ENCODE measurements at regions not wholly inside any gene's neighbourhood (a gene's known extent, or its start where the extent isn't known, plus 50 kb on each side); places are given as distances from the start of the nearest gene placed in this dataset.

DNA sequence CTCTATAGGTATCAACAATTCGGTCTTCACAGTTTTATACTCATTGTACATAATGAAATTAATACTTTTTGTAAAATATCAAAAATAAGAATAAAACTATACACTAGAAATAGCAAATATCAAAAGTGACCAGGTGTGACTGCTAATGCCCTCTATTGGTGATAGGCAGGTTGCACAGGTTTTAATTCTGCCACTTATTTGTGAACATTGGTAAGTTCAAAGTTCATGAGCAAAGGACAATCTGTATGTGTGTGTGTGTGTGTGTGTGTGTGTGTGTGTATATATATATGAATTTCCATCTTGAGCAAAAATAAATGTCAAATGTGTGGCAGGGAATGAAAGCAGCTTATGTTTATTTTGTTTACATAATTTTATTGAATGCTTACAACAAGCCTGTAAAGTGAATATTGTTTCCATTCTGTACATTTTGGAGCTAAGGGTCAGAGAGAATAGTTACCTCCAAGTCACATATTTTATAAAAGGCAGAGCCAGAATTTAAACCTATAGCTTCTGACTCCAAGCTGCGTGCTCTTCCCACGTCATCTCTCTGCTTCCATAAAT is 537.4 kb downstream of the CPS1 start:
- TF ChIP-seq ZFX (IDR thresholded peaks at IDR 0.05), result no peak
- TF ChIP-seq, protein P1, sequence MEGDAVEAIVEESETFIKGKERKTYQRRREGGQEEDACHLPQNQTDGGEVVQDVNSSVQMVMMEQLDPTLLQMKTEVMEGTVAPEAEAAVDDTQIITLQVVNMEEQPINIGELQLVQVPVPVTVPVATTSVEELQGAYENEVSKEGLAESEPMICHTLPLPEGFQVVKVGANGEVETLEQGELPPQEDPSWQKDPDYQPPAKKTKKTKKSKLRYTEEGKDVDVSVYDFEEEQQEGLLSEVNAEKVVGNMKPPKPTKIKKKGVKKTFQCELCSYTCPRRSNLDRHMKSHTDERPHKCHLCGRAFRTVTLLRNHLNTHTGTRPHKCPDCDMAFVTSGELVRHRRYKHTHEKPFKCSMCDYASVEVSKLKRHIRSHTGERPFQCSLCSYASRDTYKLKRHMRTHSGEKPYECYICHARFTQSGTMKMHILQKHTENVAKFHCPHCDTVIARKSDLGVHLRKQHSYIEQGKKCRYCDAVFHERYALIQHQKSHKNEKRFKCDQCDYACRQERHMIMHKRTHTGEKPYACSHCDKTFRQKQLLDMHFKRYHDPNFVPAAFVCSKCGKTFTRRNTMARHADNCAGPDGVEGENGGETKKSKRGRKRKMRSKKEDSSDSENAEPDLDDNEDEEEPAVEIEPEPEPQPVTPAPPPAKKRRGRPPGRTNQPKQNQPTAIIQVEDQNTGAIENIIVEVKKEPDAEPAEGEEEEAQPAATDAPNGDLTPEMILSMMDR (conservative IDR thresholded peaks at IDR 0.05), result peak; percentile 77

DNA sequence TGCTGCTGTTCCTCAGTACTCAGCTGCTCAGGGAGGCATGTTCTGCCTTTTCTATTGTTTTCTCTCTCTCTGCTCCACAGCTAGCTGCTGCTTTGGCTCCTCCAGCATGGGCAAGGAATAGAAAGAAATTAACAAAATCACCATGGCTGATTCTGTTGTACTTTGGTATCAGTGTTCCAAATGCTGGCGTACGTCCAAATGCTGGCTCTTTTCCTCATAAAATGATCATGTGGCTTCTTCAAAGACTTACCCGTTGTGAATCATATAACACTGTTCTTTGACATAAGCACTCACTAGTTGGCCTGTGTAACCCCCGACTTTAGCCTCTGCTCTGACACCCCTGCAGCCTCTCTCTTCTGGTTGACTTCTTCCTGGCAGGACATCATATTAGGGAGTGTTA is 547.6 kb downstream of the CPS1 start:
- TF ChIP-seq, protein P1 (conservative IDR thresholded peaks at IDR 0.05), result no peak
- no peak for TF ChIP-seq ZFX (IDR thresholded peaks at IDR 0.05)
- no peak overlapping the region for H3K27ac ChIP-seq

More for the DNA sequence above, 537.4 kb downstream of the CPS1 start:
- no peak overlapping the region for H3K27ac ChIP-seq

DNA sequence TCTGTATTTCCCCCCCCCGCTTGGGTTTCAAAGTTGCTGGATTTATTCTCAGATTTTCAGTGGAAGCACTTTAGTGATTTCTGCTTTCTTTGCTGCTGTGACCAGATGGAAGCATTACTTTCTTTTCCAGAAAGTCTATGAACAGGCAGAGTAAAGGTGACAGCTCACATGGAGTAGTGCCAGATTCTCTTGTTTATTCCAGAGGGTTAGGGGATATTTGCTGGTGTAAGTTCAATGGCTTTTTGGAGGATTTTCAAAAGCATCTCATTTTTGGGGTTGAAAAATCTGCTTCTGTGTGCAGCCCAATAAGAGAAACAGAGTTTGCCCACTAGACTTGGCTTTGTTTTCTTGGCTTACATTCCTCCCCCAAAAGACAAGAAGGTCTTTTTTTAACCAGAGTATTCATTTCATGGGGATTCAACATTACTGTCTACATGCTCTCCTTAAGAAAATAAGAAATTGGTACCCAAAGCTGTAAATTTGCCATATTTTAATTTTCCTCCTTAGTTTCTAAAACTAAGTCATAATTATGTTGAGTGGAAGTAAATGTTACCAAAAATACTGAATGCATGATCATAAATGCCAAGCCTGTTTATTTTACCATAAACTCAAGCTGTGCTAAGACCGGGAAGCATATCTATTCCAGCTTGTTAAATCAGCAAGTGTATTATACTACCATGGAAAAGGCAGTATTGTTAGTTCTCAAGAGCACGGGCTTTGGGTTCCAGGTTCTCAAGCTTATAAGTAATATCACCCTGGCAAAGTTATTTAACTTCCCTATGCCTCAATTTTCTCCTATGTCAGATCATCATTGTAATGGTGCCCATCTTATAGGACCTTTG is 557.2 kb downstream of the CPS1 start:
- no peak for TF ChIP-seq ZFX (IDR thresholded peaks at IDR 0.05)
- TF ChIP-seq, protein P1 (conservative IDR thresholded peaks at IDR 0.05), result no peak
- no peak overlapping the region for H3K27ac ChIP-seq

DNA sequence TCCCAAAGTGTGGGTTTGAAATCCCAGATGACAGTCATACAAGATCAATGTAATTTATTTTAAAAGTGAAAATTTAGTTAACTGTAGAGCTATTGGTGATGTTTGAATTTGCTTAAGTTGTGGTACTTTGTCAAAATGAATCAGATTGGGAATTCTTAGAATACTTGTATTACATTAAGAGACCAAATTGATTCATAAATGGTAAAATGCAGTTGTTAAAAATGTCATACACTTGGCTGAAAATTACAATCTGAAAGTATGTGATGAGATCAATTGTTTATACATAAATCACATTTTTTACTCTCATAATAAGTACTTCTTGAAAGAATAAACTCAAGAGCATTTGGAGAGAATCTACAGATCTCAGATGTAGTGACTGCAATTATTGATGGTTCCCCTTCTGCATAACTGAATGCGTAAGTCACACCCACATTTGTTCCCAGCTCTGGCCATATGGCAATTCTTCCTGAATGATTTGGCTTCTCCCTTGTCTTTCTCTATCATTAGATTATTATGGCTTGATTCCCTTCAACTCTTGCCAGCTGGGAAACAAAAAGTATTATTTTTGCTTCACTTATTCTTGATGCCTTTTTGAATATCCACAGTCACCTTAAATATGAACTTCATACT is 558.5 kb downstream of the CPS1 start:
- no peak for TF ChIP-seq ZFX (IDR thresholded peaks at IDR 0.05)
- TF ChIP-seq, protein P1 (conservative IDR thresholded peaks at IDR 0.05), result no peak

DNA sequence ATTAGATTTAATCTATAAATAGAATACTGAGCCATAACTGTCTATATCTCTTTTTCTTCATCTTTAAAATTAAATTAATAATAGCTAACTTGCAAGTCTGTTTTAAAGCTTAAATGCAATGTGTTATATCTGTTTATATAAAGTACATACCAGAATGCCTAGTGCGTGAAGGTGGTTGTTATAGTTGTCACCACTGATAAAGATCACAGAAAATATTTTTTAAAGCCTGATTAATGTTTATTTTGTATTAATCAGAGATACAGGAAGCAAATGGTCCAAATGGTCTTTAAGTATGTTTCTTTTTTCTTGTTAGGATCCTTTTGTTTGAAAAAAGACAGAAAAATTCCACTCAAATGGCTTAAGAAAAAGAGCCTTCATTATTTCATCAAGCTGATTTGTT is 560.6 kb downstream of the CPS1 start:
- TF ChIP-seq ZFX (IDR thresholded peaks at IDR 0.05), result no peak
- TF ChIP-seq, protein P1 (conservative IDR thresholded peaks at IDR 0.05), result no peak

More for the DNA sequence above, 558.5 kb downstream of the CPS1 start:
- no peak overlapping the region for H3K27ac ChIP-seq

DNA sequence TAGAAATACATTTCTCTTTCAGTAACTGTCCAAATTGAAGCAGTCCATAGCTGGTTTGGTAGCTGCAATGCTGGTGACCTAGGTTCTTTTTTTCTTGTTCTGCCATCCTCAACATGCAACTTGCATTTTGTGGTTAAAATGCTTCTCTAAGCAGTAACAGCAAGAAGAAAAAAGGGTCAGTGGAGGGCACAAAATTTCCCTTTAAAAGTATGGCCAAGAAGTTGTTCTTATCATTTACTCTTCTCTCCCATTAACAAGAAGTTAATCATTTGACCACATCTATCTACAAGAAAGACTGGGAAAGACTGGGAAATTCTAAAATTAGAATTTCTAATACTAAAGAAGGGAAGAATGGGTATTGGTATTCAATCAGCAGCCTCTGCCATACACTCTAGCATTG is 569.9 kb downstream of the CPS1 start:
- H3K27ac ChIP-seq, result no peak overlapping the region
- TF ChIP-seq ZFX (IDR thresholded peaks at IDR 0.05), result no peak
- TF ChIP-seq, protein P1 (conservative IDR thresholded peaks at IDR 0.05), result no peak

More for the DNA sequence above, 560.6 kb downstream of the CPS1 start:
- H3K27ac ChIP-seq, result no peak overlapping the region

DNA sequence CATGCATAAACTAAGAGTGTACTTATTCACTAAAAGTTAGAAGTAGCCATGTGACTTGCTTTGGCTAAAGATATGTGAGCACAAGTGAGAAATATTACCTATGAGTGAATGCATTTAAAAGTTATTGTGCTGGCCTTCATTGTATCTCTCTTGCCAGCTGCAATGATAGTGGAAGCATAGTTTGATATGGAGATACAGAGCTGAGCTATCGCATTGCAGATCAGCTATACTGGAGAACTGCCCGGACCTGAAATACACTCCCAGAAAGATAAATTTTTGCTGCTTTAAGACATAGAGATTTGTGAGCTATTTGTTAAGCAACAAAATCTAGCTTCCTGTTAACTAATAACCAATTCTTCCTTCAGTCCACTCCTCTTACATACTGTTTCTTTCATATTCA is 571.1 kb downstream of the CPS1 start:
- TF ChIP-seq, protein P1 (conservative IDR thresholded peaks at IDR 0.05), result no peak
- no peak for TF ChIP-seq ZFX (IDR thresholded peaks at IDR 0.05)
- no peak overlapping the region for H3K27ac ChIP-seq
